ENCODE measurements at regions not wholly inside any gene's neighbourhood (a gene's known extent, or its start where the extent isn't known, plus 50 kb on each side); places are given as distances from the start of the nearest gene placed in this dataset.

DNA sequence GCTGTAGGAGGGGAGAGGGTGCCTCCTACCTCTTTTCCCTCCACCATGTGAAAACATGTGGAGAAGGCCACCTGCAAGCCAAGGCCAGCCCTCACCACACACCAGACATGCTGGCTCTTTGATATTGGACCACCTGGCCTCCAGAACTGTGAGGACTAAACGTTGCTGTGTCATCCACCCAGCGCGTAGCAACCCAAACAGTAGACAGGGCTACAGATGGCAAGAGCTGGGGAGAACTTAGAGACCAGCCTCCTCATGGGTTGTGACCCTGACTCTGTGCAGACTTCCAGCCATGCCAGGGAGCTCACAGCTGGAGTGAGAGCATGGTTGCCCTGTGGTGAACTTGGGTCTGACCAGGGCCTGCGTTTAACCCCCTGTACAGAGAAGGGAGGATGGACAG, 195.9 kb upstream of the CST7 start:
- H3K4me2 ChIP-seq (ENCODE audit: insufficient read depth, low read length): no peak overlapping the region
- H3K79me2 ChIP-seq (ENCODE audit: control insufficient read depth, insufficient read depth, low read length): no peaks in the 10 kb centered on the region
- no peaks in the 10 kb centered on the region for H3K9me3 ChIP-seq (replicated peaks; ENCODE audit: control insufficient read depth, insufficient read depth, low read length)
- no peaks in the 10 kb centered on the region for H3K4me1 ChIP-seq (ENCODE audit: control insufficient read depth, extremely low read depth, insufficient read depth, low read length)
- no peaks in the 10 kb centered on the region for H3K27me3 ChIP-seq (ENCODE audit: control insufficient read depth in 2 of 2, insufficient read depth in 2 of 2, low read length in 2 of 2)
- H3K36me3 ChIP-seq (ENCODE audit: control insufficient read depth in 2 of 2, extremely low read depth in 1 of 2, insufficient read depth in 2 of 2, low read length in 2 of 2): no peaks in the 10 kb centered on the region
- H3K27ac ChIP-seq (ENCODE audit: insufficient read depth, low read depth, low read length): no peak overlapping the region
- FAIRE-seq (no peak), DNase-seq (ENCODE audit: low read depth, low spot score) (no peak)
- TF ChIP-seq FOS (IDR thresholded peaks at IDR 0.05; ENCODE audit: borderline replicate concordance, insufficient read depth, low read length): no peak
- TF ChIP-seq GATA2 (IDR thresholded peaks at IDR 0.05; ENCODE audit: insufficient read depth, insufficient read length, low read depth, low read length): no peak
- TF ChIP-seq, protein P1, sequence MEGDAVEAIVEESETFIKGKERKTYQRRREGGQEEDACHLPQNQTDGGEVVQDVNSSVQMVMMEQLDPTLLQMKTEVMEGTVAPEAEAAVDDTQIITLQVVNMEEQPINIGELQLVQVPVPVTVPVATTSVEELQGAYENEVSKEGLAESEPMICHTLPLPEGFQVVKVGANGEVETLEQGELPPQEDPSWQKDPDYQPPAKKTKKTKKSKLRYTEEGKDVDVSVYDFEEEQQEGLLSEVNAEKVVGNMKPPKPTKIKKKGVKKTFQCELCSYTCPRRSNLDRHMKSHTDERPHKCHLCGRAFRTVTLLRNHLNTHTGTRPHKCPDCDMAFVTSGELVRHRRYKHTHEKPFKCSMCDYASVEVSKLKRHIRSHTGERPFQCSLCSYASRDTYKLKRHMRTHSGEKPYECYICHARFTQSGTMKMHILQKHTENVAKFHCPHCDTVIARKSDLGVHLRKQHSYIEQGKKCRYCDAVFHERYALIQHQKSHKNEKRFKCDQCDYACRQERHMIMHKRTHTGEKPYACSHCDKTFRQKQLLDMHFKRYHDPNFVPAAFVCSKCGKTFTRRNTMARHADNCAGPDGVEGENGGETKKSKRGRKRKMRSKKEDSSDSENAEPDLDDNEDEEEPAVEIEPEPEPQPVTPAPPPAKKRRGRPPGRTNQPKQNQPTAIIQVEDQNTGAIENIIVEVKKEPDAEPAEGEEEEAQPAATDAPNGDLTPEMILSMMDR (IDR thresholded peaks at IDR 0.05; ENCODE audit: extremely low read depth in 1 of 2, insufficient read depth in 1 of 2, low read depth in 1 of 2, low read length in 2 of 2): no peak
- TF ChIP-seq POLR2AphosphoS5 (IDR thresholded peaks at IDR 0.05; ENCODE audit: insufficient read depth, low read depth, low read length): no peak
- TF ChIP-seq JUN (IDR thresholded peaks at IDR 0.05; ENCODE audit: borderline replicate concordance, insufficient read depth, insufficient read length, low read depth): no peak
- no peak for TF ChIP-seq MYC (IDR thresholded peaks at IDR 0.05; ENCODE audit: low read depth, low read length)
- TF ChIP-seq POLR2A (IDR thresholded peaks at IDR 0.05; ENCODE audit: low read depth, low read length): no peak
- TF ChIP-seq EZH2 (IDR thresholded peaks at IDR 0.05; ENCODE audit: borderline replicate concordance, low read depth, low read length, severe bottlenecking): no peak
- TF ChIP-seq MAX (IDR thresholded peaks at IDR 0.05; ENCODE audit: insufficient read depth, insufficient read length): no peak
- H4K20me1 ChIP-seq (replicated peaks; ENCODE audit: control insufficient read depth, extremely low read depth, insufficient read depth, low read length): no peaks in the 10 kb centered on the region
- intact Hi-C loops (cut with micrococcal nuclease) (no loop called here), dilution Hi-C loops (cut with MboI; ENCODE audit: extremely low pct_ligation_motif_present, low sequenced_read_pairs) (no loop called here)
- no TSS peak for BruUV-seq (replicated peaks)
- ChIA-PET CTCF (no interaction called here), POLR2A (no interaction called here)
- no peak overlapping the region for H3K9ac ChIP-seq (replicated peaks; ENCODE audit: extremely low read depth, insufficient read depth, low read length)
- no peak overlapping the region for H2AFZ ChIP-seq (ENCODE audit: low read depth, low read length)
- H3K4me3 ChIP-seq (replicated peaks in 1 of 3; ENCODE audit: insufficient read depth in 1 of 3, low read depth in 1 of 3, low read length in 3 of 3): no peak overlapping the region
- H3K9me1 ChIP-seq (replicated peaks; ENCODE audit: control insufficient read depth, extremely low read depth, insufficient read depth, low read length): no peaks in the 10 kb centered on the region

Data from endothelial cell of umbilical vein (primary cell).